NCI-H2029 (cell line): ENCODE measurements at regions not wholly inside any gene's neighbourhood (a gene's known extent, or its start where the extent isn't known, plus 50 kb on each side); places are given as distances from the start of the nearest gene placed in this dataset.
A peak's percentile ranks its signal among the peaks of the same experiment; 100 is the strongest.
"Not testable (repeated sequence)": the region's sequence is repeated elsewhere in the genome, so short reads cannot be mapped to it uniquely, and the experiment has no call there.

Experiments used
- DNase-seq: peaks from one replicate; lab custom pipeline; 2025; lab: John Stamatoyannopoulos, UW

GRCh38 chr5:90056911-90057705 lies 352.4 kb downstream of the CETN3 start:
- DNase-seq: no peak

GRCh38 chr5:90055831-90056328 lies 353.7 kb downstream of the CETN3 start:
- DNase-seq: no peak

- no peak for DNase-seq
Observed at GRCh38 chr5:90054612-90055011, 354.9 kb downstream of the CETN3 start.

GRCh38 chr5:90051756-90052155 lies 357.8 kb downstream of the CETN3 start:
- no peak for DNase-seq

GRCh38 chr5:90050103-90050502 lies 359.5 kb downstream of the CETN3 start:
- no peak for DNase-seq

- DNase-seq: no peak
Observed at GRCh38 chr5:90047113-90047512, 362.4 kb downstream of the CETN3 start.

GRCh38 chr5:90040082-90040481 lies 369.5 kb downstream of the CETN3 start:
- not testable (repeated sequence) for DNase-seq

- no peak for DNase-seq
Observed at GRCh38 chr5:90037646-90038045, 371.9 kb downstream of the CETN3 start.

- no peak for DNase-seq
Observed at GRCh38 chr5:90022711-90023053, 386.9 kb downstream of the CETN3 start.

GRCh38 chr5:90022002-90022710 lies 387.4 kb downstream of the CETN3 start:
- no peak for DNase-seq

GRCh38 chr5:90020575-90021538 lies 388.7 kb downstream of the CETN3 start:
- peak; percentile 32 for DNase-seq

GRCh38 chr5:90017239-90017638 lies 392.3 kb downstream of the CETN3 start:
- DNase-seq: no peak

- DNase-seq: no peak
Observed at GRCh38 chr5:90015584-90016018, 394.0 kb downstream of the CETN3 start.

- DNase-seq: no peak
Observed at GRCh38 chr5:90014420-90014819, 395.1 kb downstream of the CETN3 start.

- no peak for DNase-seq
Observed at GRCh38 chr5:90000351-90000750, 409.2 kb downstream of the CETN3 start.

GRCh38 chr5:89998519-89999305 lies 410.8 kb downstream of the CETN3 start:
- no peak for DNase-seq

- DNase-seq: no peak
Observed at GRCh38 chr5:89996890-89997289, 412.7 kb downstream of the CETN3 start.

- DNase-seq: no peak
Observed at GRCh38 chr5:89996335-89996734, 413.2 kb downstream of the CETN3 start.

- DNase-seq: no peak
Observed at GRCh38 chr5:89994266-89994665, 415.3 kb downstream of the CETN3 start.

- no peak for DNase-seq
Observed at GRCh38 chr5:89992201-89992600, 417.4 kb downstream of the CETN3 start.

GRCh38 chr5:89991592-89991991 lies 418.0 kb downstream of the CETN3 start:
- DNase-seq: no peak
